HG03469 (cell line): ENCODE measurements at regions not wholly inside any gene's neighbourhood (a gene's known extent, or its start where the extent isn't known, plus 50 kb on each side); places are given as distances from the start of the nearest gene placed in this dataset.

ENCODE experiments used
- ATAC-seq: cut with Tn5 transposase; IDR thresholded peaks from one replicate; pipeline ENCODE4 v1.9.1; 2021; ENCODE audit warnings: mild to moderate bottlenecking, moderate library complexity, moderate number of reproducible peaks; ENCODE audit not compliant: unreplicated experiment

GRCh38 chr3:59451800-59452746, 402.2 kb upstream of the CFAP20DC start:
- ATAC-seq: no peak

GRCh38 chr3:59450946-59451763, 401.3 kb upstream of the CFAP20DC start:
- ATAC-seq: peak; percentile 93

- ATAC-seq: no peak
Measured at GRCh38 chr3:59450437-59450836, 400.6 kb upstream of the CFAP20DC start.

- no peak for ATAC-seq
Measured at GRCh38 chr3:59446775-59447465, 397.1 kb upstream of the CFAP20DC start.

GRCh38 chr3:59444676-59445075, 394.9 kb upstream of the CFAP20DC start:
- no peak for ATAC-seq

- peak; percentile 38 for ATAC-seq
Measured at GRCh38 chr3:59444294-59444671, 394.5 kb upstream of the CFAP20DC start.

- ATAC-seq: no peak
Measured at GRCh38 chr3:59443618-59444293, 393.9 kb upstream of the CFAP20DC start.

- no peak for ATAC-seq
Measured at GRCh38 chr3:59442046-59442445, 392.2 kb upstream of the CFAP20DC start.

GRCh38 chr3:59440285-59441028, 390.6 kb upstream of the CFAP20DC start:
- ATAC-seq: no peak

GRCh38 chr3:59438492-59438891, 388.7 kb upstream of the CFAP20DC start:
- no peak for ATAC-seq

- ATAC-seq: no peak
Measured at GRCh38 chr3:59436164-59436958, 386.5 kb upstream of the CFAP20DC start.

GRCh38 chr3:59433546-59433945, 383.7 kb upstream of the CFAP20DC start:
- no peak for ATAC-seq

GRCh38 chr3:59432665-59433064, 382.8 kb upstream of the CFAP20DC start:
- ATAC-seq: no peak

GRCh38 chr3:59430341-59430740, 380.5 kb upstream of the CFAP20DC start:
- ATAC-seq: no peak

GRCh38 chr3:59429198-59429597, 379.4 kb upstream of the CFAP20DC start:
- no peak for ATAC-seq

- no peak for ATAC-seq
Measured at GRCh38 chr3:59426821-59427565, 377.2 kb upstream of the CFAP20DC start.

- no peak for ATAC-seq
Measured at GRCh38 chr3:59425942-59426341, 376.1 kb upstream of the CFAP20DC start.

GRCh38 chr3:59425371-59425770, 375.5 kb upstream of the CFAP20DC start:
- no peak for ATAC-seq
